Stimulated activated CD8-positive, alpha-beta memory T cell treated with anti-CD3 and anti-CD28 coated beads, Interleukin-12 subunit alpha, Interleukin-12 subunit beta, amount 100 ng/mL, for 24 hours (primary cell): ENCODE measurements at regions not wholly inside any gene's neighbourhood (a gene's known extent, or its start where the extent isn't known, plus 50 kb on each side); places are given as distances from the start of the nearest gene placed in this dataset.
"Not testable (repeated sequence)": the region's sequence is repeated elsewhere in the genome, so short reads cannot be mapped to it uniquely, and the experiment has no call there.

Experiments used
- DNase-seq: peaks from one replicate; pipeline ENCODE4 v3.0.0-alpha.2; 2020; ENCODE audit errors: extremely low read depth

- no peak for DNase-seq
These were observed 156.1 kb upstream of the SALL4 start for GRCh38 chr20:51958099-51959065.

- DNase-seq: no peak
These were observed 153.4 kb upstream of the SALL4 start for GRCh38 chr20:51955756-51956155.

DNA sequence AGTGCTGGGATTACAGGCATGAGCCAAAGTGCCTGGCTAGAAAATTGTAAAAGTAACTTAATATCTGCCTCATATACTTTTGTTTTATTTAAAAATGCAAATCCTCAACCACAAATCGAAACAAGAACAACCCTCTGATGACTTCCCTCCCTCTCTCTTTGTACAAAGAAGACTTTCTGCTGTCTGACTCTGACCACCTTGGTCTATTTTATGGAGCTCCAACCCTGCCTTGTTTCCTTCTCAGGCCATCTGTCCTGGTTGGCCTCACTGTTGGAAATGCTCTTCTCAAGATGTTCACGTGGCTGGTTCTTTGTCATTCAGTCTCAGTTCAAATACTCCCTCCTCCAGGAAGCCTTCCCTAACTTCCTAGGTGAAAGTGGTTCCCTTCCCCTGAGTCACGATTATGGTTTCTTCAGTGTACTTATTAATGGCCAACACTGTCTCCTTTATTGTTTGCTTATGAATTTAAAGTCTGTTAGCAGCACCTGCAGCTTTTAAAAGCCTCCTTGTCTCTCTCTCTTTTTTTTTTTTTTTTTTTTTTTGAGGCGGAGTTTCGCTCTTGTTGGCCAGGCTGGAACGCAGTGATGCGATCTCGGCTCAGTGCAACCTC lies 151.5 kb upstream of the SALL4 start:
- DNase-seq: no peak

DNA sequence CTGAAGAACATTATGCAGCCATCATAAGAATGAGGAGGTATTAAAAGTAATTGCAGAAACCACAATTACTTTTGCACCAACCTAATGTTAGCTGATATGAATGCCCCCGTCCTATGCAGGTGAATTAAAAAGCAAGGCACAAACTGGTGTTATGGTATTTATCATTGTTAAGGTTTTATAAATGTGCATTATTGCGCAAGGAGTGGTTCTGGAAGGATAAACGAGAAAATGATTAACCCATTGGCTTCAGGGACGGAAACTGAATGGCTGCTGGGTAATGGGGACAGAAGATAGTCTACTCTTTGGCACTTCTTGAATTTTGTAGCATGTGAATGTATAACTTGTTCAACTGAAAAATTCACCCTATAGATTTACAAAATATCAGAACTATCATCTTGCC lies 148.6 kb upstream of the SALL4 start:
- no peak for DNase-seq

GRCh38 chr20:51946586-51946985 lies 144.3 kb upstream of the SALL4 start:
- no peak for DNase-seq

DNA sequence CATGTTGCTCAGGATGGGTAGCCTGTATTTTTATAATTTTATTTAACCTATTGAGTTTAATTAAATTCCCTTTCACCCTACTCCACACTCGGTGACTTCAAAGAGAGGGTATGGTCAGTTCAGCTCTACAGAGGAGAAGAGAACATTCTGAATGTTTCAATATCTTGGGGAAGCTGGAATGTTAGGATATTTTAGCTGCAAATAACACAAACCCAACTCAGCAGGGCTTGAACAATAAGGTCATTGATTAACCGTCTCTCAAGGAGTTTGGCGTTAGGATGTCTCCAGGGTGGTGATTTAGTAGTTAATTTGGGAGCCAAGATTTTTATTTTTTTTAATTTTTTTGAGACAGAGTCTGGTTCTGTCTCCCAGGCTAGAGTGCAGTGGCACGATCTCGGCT lies 143.6 kb upstream of the SALL4 start:
- DNase-seq: no peak

DNA sequence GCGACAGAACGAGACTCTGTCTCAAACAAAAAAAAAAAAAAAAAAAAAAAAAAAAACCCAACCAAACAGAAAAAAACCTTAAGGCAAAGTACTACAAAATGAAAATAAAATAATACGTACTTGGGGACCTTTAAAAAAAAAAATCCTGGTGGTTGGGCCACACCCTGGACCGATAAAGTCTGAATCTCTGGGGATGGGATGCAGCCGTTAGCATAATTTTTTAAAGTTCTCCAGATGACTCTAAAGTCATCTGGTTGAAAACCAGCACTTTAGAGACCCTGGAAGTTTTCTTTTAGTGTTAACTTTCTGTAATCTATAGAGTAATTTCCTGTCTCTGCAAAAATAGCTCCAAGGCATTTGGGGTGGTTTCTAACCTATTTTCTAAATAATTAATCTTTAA lies 142.9 kb upstream of the SALL4 start:
- no peak for DNase-seq

GRCh38 chr20:51943761-51944160 lies 141.4 kb upstream of the SALL4 start:
- no peak for DNase-seq

DNA sequence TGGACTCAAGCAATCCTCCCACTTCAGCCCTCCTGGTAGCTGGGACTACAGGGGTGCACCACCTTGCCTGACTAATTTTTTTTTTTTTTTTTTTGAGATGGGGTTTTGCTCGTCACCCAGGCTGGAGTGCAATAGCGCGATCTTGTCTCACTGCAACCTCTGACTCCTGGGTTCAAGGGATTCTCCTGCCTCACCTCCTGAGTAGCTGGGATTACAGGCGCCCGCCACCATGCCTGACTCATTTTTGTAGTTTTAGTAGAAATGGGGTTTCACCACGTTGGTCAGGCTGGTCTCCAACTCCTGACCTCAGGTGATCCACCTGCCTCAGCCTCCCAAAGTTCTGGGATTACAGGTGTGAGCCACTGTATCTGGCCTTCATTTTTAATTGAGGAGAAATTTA lies 141.0 kb upstream of the SALL4 start:
- DNase-seq: not testable (repeated sequence)

DNA sequence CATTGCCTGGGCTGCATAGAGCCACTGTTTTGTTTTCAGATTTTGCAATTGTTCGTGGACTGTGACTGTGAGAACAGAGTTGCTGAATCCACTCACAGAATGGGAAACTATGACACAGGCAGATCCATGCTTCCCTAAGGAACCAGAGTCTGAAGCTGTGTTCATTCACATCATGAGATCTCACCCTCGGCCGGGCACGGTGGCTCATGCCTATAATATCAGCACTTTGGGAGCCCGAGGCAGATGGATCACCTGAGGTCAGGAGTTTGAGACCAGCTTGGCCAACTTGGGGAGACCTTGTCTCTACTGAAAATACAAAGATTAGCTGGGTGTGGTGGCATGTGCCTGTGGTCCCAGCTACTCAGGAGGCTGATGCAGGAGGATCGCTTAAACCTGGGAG lies 139.2 kb upstream of the SALL4 start:
- no peak for DNase-seq

GRCh38 chr20:51939259-51939585 lies 136.9 kb upstream of the SALL4 start:
- no peak for DNase-seq

GRCh38 chr20:51938559-51939258 lies 136.4 kb upstream of the SALL4 start:
- DNase-seq: no peak

- DNase-seq: no peak
These were observed 135.5 kb upstream of the SALL4 start for GRCh38 chr20:51937779-51938178.

- DNase-seq: no peak
These were observed 134.1 kb upstream of the SALL4 start for GRCh38 chr20:51936377-51936776.

- no peak for DNase-seq
These were observed 132.7 kb upstream of the SALL4 start for GRCh38 chr20:51935003-51935358.

DNA sequence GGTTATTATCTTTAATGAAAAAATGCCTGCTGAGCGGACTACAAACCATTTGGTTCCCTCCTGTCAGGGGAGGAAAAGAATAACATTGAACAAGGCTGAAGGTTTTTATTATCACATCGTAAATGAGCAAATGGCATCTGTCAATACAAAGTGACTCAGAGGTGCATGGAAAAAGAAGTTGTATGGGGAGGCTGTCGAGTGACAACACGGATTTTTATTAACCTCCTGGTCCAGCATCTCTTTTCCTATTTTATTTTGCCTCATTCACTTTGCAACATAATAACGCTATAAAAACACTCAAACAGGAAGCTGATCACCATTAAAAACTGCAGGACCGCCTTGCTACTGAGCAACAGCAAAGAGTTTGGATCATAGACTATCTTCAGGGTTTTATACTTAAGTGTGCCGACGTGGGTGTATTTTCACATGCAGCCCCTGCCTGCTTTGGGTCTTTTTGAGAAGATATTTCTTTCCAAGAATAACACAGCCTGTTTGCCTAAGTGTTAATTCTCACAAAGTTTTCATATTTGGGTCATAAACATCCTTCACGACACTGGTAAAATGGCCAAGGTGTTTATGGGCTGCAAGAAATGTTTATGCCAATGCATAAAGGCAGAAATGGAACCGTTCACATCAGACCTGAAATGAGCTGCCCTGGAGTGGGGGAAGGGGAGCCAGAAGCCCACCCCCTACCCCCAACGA lies 132.1 kb upstream of the SALL4 start:
- DNase-seq: no peak

GRCh38 chr20:51931371-51931781 lies 129.1 kb upstream of the SALL4 start:
- DNase-seq: no peak

DNA sequence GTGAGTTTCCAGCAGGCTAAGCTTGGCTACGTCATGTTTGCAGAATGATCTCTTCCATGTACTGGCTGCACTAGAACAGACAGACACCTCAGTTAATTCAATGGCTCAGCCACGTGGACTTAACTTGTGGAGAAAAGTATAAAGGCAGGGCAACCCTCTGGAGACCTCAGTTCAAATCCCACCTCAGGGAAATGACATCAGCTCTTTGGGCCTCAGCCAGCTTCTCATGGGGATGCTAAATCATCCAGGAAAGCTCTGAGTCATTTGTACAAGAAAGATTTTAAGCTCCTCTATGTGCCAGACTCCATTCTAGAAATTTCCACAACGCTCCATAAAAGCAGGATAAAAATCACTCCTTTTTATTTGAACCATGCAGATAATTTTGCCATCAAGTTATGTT lies 128.5 kb upstream of the SALL4 start:
- DNase-seq: no peak

DNA sequence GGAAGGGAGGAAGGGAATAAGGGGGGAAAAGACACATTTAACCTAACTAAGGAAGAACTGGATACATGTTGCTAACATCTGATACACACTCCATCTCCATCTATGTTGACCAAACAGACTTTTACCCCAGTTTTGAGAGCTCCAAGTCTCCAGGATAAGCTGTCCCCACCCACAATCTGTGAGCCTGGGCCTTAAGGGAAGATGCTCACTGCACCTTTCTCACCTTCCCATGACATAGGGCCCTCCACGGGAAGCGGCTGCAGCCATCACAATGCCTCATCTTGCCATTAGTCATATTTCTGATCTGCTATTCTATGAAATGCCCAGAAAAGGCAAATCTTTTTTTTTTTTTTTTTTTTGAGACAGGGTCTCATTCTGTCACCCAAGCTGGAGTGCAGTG lies 126.6 kb upstream of the SALL4 start:
- no peak for DNase-seq

- DNase-seq: not testable (repeated sequence)
These were observed 125.6 kb upstream of the SALL4 start for GRCh38 chr20:51927970-51928369.

- no peak for DNase-seq
These were observed 124.5 kb upstream of the SALL4 start for GRCh38 chr20:51926670-51927305.

DNA sequence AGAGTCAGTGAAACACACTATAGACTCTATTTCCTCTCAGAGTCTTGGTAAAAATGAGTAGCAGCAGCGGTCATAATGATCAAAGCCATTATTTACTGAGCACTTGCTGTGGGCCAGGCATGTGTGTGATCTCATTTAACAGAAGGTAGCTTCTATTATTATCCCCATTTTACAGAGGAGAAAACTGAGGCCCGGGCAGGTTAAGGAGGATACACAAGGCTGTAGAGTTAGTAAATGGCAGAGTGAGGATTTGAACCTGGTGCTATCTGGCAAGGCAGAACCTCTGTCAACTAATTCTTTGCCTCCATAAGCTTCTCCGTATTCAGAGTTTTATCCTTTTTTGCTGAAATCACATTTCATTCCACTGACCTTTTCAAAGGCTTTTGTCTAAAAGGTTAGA lies 122.2 kb upstream of the SALL4 start:
- DNase-seq: no peak
